ENCODE measurements at regions not wholly inside any gene's neighbourhood (a gene's known extent, or its start where the extent isn't known, plus 50 kb on each side); places are given as distances from the start of the nearest gene placed in this dataset.

GRCh38 chr6:142659661-142660060 lies 285.3 kb downstream of the HIVEP2 start:
- BruUV-seq (replicated peaks): no TSS peak
- H3K4me1 Mint-ChIP-seq (ENCODE audit: low read depth, unreplicated experiment): peaks cover 14% of the 10 kb centered on the region
- DNase-seq: no peak
- TF ChIP-seq CTCF (IDR thresholded peaks at IDR 0.05; ENCODE audit: unreplicated experiment): no peak
- no peaks in the 10 kb centered on the region for H3K36me3 Mint-ChIP-seq (ENCODE audit: insufficient read depth, unreplicated experiment)
- H3K4me3 Mint-ChIP-seq (ENCODE audit: low read depth, unreplicated experiment): no peak overlapping the region
- peaks cover 32% of the 10 kb centered on the region for H3K27me3 Mint-ChIP-seq (ENCODE audit: unreplicated experiment)
- CTCF ChIA-PET: interaction anchor here (0.6 kb wide), 1 partner anchor 32 kb away, joined by 3 read pairs; no protein-coding TSS in a partner anchor
- peaks cover 3% of the 10 kb centered on the region for H3K9me3 Mint-ChIP-seq (ENCODE audit: low read depth, unreplicated experiment)
- H3K27ac Mint-ChIP-seq (ENCODE audit: unreplicated experiment): no peak overlapping the region
- intact Hi-C loops (cut with micrococcal nuclease; ENCODE audit: unreplicated experiment): loop anchor here (10.0 kb wide), 1 partner anchor 95 kb away; no protein-coding TSS in a partner anchor

GRCh38 chr6:142665393-142665792 lies 279.6 kb downstream of the HIVEP2 start:
- Mint-ChIP-seq H3K4me3 (ENCODE audit: low read depth, unreplicated experiment) (no peak overlapping the region), H3K4me1 (ENCODE audit: low read depth, unreplicated experiment) (peaks cover 3% of the 10 kb centered on the region), H3K27ac (ENCODE audit: unreplicated experiment) (no peak overlapping the region), H3K9me3 (ENCODE audit: low read depth, unreplicated experiment) (peaks cover 3% of the 10 kb centered on the region), H3K36me3 (ENCODE audit: insufficient read depth, unreplicated experiment) (no peaks in the 10 kb centered on the region), H3K27me3 (ENCODE audit: unreplicated experiment) (no peaks in the 10 kb centered on the region)
- no peak for DNase-seq
- intact Hi-C loops (cut with micrococcal nuclease; ENCODE audit: unreplicated experiment): loop anchor here (10.0 kb wide), 1 partner anchor 101 kb away; no protein-coding TSS in a partner anchor
- BruUV-seq (replicated peaks): no TSS peak
- TF ChIP-seq CTCF (IDR thresholded peaks at IDR 0.05; ENCODE audit: unreplicated experiment): no peak
- CTCF ChIA-PET: no interaction called here

GRCh38 chr6:142666599-142667185 lies 278.3 kb downstream of the HIVEP2 start:
- no peak for TF ChIP-seq CTCF (IDR thresholded peaks at IDR 0.05; ENCODE audit: unreplicated experiment)
- H3K27me3 Mint-ChIP-seq (ENCODE audit: unreplicated experiment): peaks cover 7% of the 10 kb centered on the region
- intact Hi-C loops (cut with micrococcal nuclease; ENCODE audit: unreplicated experiment): loop anchor here (10.0 kb wide), 1 partner anchor 102 kb away; no protein-coding TSS in a partner anchor
- H3K36me3 Mint-ChIP-seq (ENCODE audit: insufficient read depth, unreplicated experiment): no peaks in the 10 kb centered on the region
- no TSS peak for BruUV-seq (replicated peaks)
- H3K4me1 Mint-ChIP-seq (ENCODE audit: low read depth, unreplicated experiment): no peaks in the 10 kb centered on the region
- CTCF ChIA-PET: no interaction called here
- no peak overlapping the region for H3K27ac Mint-ChIP-seq (ENCODE audit: unreplicated experiment)
- H3K4me3 Mint-ChIP-seq (ENCODE audit: low read depth, unreplicated experiment): no peak overlapping the region
- DNase-seq: no peak
- H3K9me3 Mint-ChIP-seq (ENCODE audit: low read depth, unreplicated experiment): peaks cover 6% of the 10 kb centered on the region

- peaks cover 14% of the 10 kb centered on the region for H3K27me3 Mint-ChIP-seq (ENCODE audit: unreplicated experiment)
- TF ChIP-seq CTCF (IDR thresholded peaks at IDR 0.05; ENCODE audit: unreplicated experiment): no peak
- no peaks in the 10 kb centered on the region for H3K4me1 Mint-ChIP-seq (ENCODE audit: low read depth, unreplicated experiment)
- H3K27ac Mint-ChIP-seq (ENCODE audit: unreplicated experiment): no peak overlapping the region
- no peak for DNase-seq
- H3K4me3 Mint-ChIP-seq (ENCODE audit: low read depth, unreplicated experiment): no peak overlapping the region
- H3K36me3 Mint-ChIP-seq (ENCODE audit: insufficient read depth, unreplicated experiment): no peaks in the 10 kb centered on the region
- BruUV-seq (replicated peaks): no TSS peak
- intact Hi-C loops (cut with micrococcal nuclease; ENCODE audit: unreplicated experiment): loop anchor here (10.0 kb wide), 1 partner anchor 105 kb away; no protein-coding TSS in a partner anchor
- H3K9me3 Mint-ChIP-seq (ENCODE audit: low read depth, unreplicated experiment): peaks cover 5% of the 10 kb centered on the region
- CTCF ChIA-PET: no interaction called here
Observed at GRCh38 chr6:142669471-142670351, 275.3 kb downstream of the HIVEP2 start.

All from Calu3 (cell line).